Neutrophil (primary cell): ENCODE measurements at regions not wholly inside any gene's neighbourhood (a gene's known extent, or its start where the extent isn't known, plus 50 kb on each side); places are given as distances from the start of the nearest gene placed in this dataset.

ENCODE experiments used
- H3K27ac ChIP-seq: fragments of 200-600 bp; sonication (generic); 2 replicates; pipeline ENCODE4 v1.5.1; 2016; ENCODE audit warnings: mild to moderate bottlenecking, moderate library complexity
- H3K27me3 ChIP-seq: fragments of 200-600 bp; sonication (generic); 2 replicates; pipeline ENCODE4 v1.6.0; 2016; ENCODE audit warnings: mild to moderate bottlenecking
- H3K36me3 ChIP-seq: fragments of 200-600 bp; sonication (generic); 2 replicates; pipeline ENCODE4 v1.5.1; 2017
- H3K4me1 ChIP-seq, 2 experiments: fragments of 200-600 bp in 1 of 2; sonication (generic) in 1 of 2; 1 replicate in 1 of 2; 2 replicates in 1 of 2; pipeline versions ENCODE4 v1.5.1 to v1.6.1; 2013 to 2016; ENCODE audit warnings: low read depth in 1 of 2, low read length in 1 of 2, mild to moderate bottlenecking in 1 of 2, moderate library complexity in 1 of 2; ENCODE audit not compliant: control insufficient read depth in 1 of 2, insufficient read depth in 1 of 2
- H3K4me3 ChIP-seq, 2 experiments: fragments of 200-600 bp in 1 of 2; sonication (generic) in 1 of 2; 1 replicate in 1 of 2; 2 replicates in 1 of 2; pipeline ENCODE4 v1.5.1; 2013 to 2016; ENCODE audit warnings: low read depth in 1 of 2, low read length in 1 of 2, mild to moderate bottlenecking in 1 of 2, moderate library complexity in 1 of 2
- H3K9me3 ChIP-seq: fragments of 200-600 bp; sonication (generic); 2 replicates; pipeline ENCODE4 v1.5.1; 2016
- TF ChIP-seq, protein P1 (sequence below): fragments of 200-600 bp; sonication (generic); IDR thresholded peaks from 2 replicates; pipeline ENCODE4 v1.5.1; 2016; ENCODE audit warnings: antibody characterized with exemption

DNA sequence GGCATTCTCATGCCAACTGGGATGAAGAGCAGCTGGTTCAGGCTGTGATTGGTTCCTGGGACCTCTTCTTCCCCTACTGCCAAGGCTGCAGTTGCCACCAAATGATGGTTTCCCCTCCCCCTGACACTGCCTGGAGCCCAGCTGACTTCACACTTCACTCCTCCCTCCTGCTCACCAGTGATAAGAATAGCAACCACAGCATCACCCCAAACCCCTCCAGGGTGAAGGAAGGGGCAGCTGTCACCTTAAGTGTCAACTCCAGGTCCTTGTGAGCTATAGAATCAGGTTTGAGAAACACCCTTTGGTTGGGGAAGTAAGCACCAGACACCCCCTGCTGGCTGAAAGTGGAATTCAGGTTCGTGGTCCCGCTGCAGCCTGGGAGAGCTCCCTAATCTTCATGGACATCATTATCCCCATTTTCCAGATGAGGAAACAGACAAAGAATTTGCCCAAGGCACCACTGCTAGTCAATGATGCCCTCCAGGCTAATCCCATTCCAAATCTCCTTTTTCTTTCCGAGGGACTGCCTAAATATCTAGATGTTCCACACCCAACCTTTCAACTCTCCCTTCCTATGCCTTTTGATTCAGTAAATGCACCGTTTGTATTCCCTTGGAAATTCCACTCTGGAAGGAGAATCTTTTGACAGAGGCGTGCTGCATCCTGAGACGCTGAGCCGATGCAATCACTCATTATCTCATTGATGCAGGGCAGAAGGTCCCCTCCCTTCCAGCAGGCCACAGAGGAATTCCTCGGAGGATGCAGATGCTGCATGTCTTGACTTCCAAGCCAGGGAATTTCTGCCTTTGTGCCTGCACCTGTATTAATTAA is 50.6 kb upstream of the UQCRFS1 start:
- no peaks in the 10 kb centered on the region for H3K4me1 ChIP-seq

DNA sequence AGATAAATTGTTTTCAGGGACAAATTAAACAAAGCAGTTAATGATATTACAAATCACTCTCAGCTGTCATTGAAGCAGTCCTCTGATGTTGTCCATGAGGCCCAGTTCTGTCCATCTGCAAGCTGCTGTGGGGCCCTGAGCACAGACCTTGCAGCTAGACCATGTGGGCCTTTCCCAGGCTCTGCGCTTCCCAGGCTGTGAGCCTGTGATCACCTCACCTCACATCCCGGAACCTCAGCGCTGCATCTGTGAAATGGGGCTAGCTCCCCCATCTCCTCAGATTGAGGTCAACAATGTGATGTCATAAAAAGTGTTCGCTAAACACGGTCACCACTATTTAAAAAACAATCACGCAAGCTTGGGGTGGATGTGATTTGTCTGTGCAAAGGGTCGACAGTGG is 51.9 kb upstream of the UQCRFS1 start:
- TF ChIP-seq, protein P1, sequence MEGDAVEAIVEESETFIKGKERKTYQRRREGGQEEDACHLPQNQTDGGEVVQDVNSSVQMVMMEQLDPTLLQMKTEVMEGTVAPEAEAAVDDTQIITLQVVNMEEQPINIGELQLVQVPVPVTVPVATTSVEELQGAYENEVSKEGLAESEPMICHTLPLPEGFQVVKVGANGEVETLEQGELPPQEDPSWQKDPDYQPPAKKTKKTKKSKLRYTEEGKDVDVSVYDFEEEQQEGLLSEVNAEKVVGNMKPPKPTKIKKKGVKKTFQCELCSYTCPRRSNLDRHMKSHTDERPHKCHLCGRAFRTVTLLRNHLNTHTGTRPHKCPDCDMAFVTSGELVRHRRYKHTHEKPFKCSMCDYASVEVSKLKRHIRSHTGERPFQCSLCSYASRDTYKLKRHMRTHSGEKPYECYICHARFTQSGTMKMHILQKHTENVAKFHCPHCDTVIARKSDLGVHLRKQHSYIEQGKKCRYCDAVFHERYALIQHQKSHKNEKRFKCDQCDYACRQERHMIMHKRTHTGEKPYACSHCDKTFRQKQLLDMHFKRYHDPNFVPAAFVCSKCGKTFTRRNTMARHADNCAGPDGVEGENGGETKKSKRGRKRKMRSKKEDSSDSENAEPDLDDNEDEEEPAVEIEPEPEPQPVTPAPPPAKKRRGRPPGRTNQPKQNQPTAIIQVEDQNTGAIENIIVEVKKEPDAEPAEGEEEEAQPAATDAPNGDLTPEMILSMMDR, result no peak
- peaks cover 21% of the 10 kb centered on the region for H3K27me3 ChIP-seq

More for the DNA sequence above, 50.6 kb upstream of the UQCRFS1 start:
- H3K9me3 ChIP-seq, result no peaks in the 10 kb centered on the region
- TF ChIP-seq, protein P1, result peak; percentile 41
- H3K27ac ChIP-seq, result no peak overlapping the region
- H3K36me3 ChIP-seq, result no peaks in the 10 kb centered on the region
- H3K4me3 ChIP-seq, result no peak overlapping the region
- H3K27me3 ChIP-seq, result peaks cover 7% of the 10 kb centered on the region

DNA sequence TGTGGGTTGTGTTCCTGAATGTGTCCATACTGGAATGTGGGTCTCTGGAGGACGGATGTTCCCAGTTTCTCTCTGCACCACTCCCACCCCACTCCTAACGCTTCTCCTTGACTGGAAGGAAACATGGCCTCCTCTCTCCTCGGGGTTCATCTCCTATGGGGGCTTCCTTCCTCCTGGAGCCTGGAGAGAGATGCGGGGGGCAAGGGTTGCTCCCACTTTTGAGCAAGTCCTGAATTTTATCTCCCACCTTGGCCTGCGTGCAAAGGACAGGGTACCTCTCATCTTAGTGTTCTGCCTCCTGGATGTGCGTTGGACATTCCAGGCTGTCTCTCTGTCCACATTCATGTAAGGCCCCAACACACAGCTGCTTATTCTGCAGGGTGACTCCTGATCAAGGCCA is 52.5 kb upstream of the UQCRFS1 start:
- Histone ChIP-seq H3K4me1 (no peaks in the 10 kb centered on the region), H3K27ac (no peak overlapping the region), H3K36me3 (no peaks in the 10 kb centered on the region), H3K9me3 (no peaks in the 10 kb centered on the region), H3K4me3 (no peak overlapping the region), H3K27me3 (peaks cover 22% of the 10 kb centered on the region)
- TF ChIP-seq, protein P1, result no peak

More for the DNA sequence above, 51.9 kb upstream of the UQCRFS1 start:
- H3K4me1 ChIP-seq, result no peaks in the 10 kb centered on the region
- H3K36me3 ChIP-seq, result no peaks in the 10 kb centered on the region
- no peak overlapping the region for H3K4me3 ChIP-seq
- H3K27ac ChIP-seq, result no peak overlapping the region
- no peaks in the 10 kb centered on the region for H3K9me3 ChIP-seq

DNA sequence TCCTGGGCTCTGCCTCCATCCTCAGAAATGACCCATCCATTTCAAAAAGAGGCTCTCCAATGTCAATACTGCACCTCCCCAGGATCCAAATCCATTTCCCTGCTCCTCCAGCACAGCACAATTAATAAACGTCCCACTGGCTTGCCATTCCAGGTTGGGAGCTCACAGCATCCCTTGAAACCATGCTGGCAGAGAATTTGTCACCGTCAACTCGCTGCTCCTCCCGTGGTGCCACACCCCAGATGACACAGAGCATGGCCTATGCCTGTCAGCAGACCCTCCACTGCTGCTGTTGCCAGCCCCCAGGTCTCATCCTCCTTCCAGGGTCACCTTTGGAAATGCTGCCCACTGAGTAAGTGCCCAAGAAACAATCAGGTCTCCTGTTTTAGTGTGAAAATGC is 53.0 kb upstream of the UQCRFS1 start:
- H3K4me3 ChIP-seq, result no peak overlapping the region
- H3K9me3 ChIP-seq, result no peaks in the 10 kb centered on the region
- H3K27ac ChIP-seq, result no peak overlapping the region
- H3K4me1 ChIP-seq, result no peaks in the 10 kb centered on the region
- TF ChIP-seq, protein P1, result no peak
- H3K36me3 ChIP-seq, result no peaks in the 10 kb centered on the region
- peaks cover 22% of the 10 kb centered on the region for H3K27me3 ChIP-seq

DNA sequence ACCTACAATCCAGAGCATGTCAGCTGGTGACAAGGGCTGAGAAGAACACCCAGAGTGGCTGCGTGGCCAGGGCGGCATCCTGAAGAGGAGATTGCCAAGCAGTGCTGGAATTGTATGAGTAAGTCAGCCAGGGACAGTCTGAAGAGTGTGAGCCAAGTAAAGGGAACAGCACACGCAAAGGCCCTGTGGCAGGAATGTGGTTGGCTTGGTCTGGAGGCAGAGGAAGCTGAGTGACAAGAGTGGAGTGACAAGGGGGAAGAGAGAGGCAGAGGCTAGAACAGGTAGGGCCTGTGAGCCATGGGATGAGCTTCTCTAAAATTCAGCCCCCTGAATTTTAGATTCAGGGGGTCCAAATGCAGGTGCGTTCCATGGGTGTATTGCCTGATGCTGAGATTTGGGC is 53.7 kb upstream of the UQCRFS1 start:
- Histone ChIP-seq H3K4me1 (no peaks in the 10 kb centered on the region), H3K9me3 (no peaks in the 10 kb centered on the region), H3K27ac (no peak overlapping the region), H3K36me3 (no peaks in the 10 kb centered on the region), H3K4me3 (no peak overlapping the region), H3K27me3 (peaks cover 22% of the 10 kb centered on the region)
- TF ChIP-seq, protein P1, result no peak
